IMR-90 (cell line): ENCODE measurements at regions not wholly inside any gene's neighbourhood (a gene's known extent, or its start where the extent isn't known, plus 50 kb on each side); places are given as distances from the start of the nearest gene placed in this dataset.

ENCODE experiments used
- ATAC-seq: fragments of 200-7000 bp; cut with Tn5 transposase; 2 replicates; pipeline ENCODE4 v1.9.1; 2020; ENCODE audit warnings: low read depth, mild to moderate bottlenecking, moderate library complexity
- BruUV-seq: library from RNA; stranded (reverse); fragments of 400-500 nt; replicated peaks from 2 replicates; lab custom pipeline; 2021; lab: Mats Ljungman, UMichigan
- CTCF ChIA-PET: fragments of 300-600 bp; formaldehyde crosslinking; extraction: SDS; loops from one replicate; lab custom pipeline; 2021; ENCODE audit warnings: antibody characterized with exemption; lab: Yijun Ruan, JAX
- POLR2A ChIA-PET: fragments of 300-600 bp; sonication (Branson Sonifier 250); formaldehyde crosslinking; loops from one replicate; lab custom pipeline; 2022; ENCODE audit warnings: antibody characterized with exemption; ENCODE audit not compliant: unreplicated experiment; lab: Charles Lee
- DNase-seq: peaks from one replicate; pipeline ENCODE4 v3.0.0; 2013
- H2AFZ ChIP-seq: replicated peaks from 2 replicates; pipeline ENCODE3; 2013; ENCODE audit warnings: low read length, mild to moderate bottlenecking; ENCODE audit not compliant: poor library complexity
- H2AK5ac ChIP-seq: 2 replicates; pipeline ENCODE4 v1.6.1; 2013; ENCODE audit warnings: low read depth, low read length, inconsistent platforms
- H2AK9ac ChIP-seq: replicated peaks from 2 replicates; pipeline ENCODE3; 2013; ENCODE audit warnings: mild to moderate bottlenecking, low read depth, low read length, moderate library complexity; ENCODE audit not compliant: poor library complexity
- H2BK120ac ChIP-seq: 2 replicates; pipeline ENCODE4 v1.6.1; 2013; ENCODE audit warnings: low read depth, low read length, inconsistent platforms
- H2BK15ac ChIP-seq: 3 replicates; pipeline ENCODE4 v1.6.1; 2013; ENCODE audit warnings: low read depth, low read length, inconsistent platforms
- H2BK20ac ChIP-seq: 2 replicates; pipeline ENCODE4 v1.6.1; 2013; ENCODE audit warnings: low read depth, mild to moderate bottlenecking, inconsistent platforms, low read length, moderate library complexity
- H2BK5ac ChIP-seq: 2 replicates; pipeline ENCODE4 v1.6.1; 2013; ENCODE audit warnings: mild to moderate bottlenecking, low read depth, low read length, inconsistent platforms; ENCODE audit not compliant: poor library complexity, severe bottlenecking
- H3K14ac ChIP-seq: replicated peaks from 2 replicates; pipeline ENCODE4 v1.6.1; 2013; ENCODE audit warnings: low read depth, low read length, inconsistent platforms
- H3K18ac ChIP-seq: 2 replicates; pipeline ENCODE4 v1.6.1; 2013; ENCODE audit warnings: low read depth, low read length, control low read depth
- H3K23ac ChIP-seq: 2 replicates; pipeline ENCODE4 v1.6.1; 2013; ENCODE audit warnings: low read depth, low read length, inconsistent platforms
- H3K27ac ChIP-seq: 2 replicates; pipeline ENCODE4 v1.5.1; 2013; ENCODE audit warnings: mild to moderate bottlenecking, control low read depth, low read length; ENCODE audit not compliant: insufficient read depth
- H3K27me3 ChIP-seq: 2 replicates; pipeline ENCODE4 v1.6.1; 2013; ENCODE audit warnings: low read length; ENCODE audit not compliant: control insufficient read depth, insufficient read depth
- H3K36me3 ChIP-seq: 2 replicates; pipeline ENCODE4 v1.6.1; 2013; ENCODE audit warnings: low read length, mixed read lengths; ENCODE audit not compliant: control insufficient read depth, insufficient read depth
- H3K4ac ChIP-seq: 2 replicates; pipeline ENCODE4 v1.6.1; 2013; ENCODE audit warnings: low read depth, low read length, inconsistent platforms
- H3K4me1 ChIP-seq: 2 replicates; pipeline ENCODE4 v1.6.1; 2013; ENCODE audit warnings: low read length, mixed read lengths; ENCODE audit not compliant: control insufficient read depth, insufficient read depth
- H3K4me2 ChIP-seq: 2 replicates; pipeline ENCODE4 v1.6.1; 2013; ENCODE audit warnings: low read depth, mild to moderate bottlenecking, control low read depth, low read length, moderate library complexity
- H3K4me3 ChIP-seq: 2 replicates; pipeline ENCODE4 v1.5.1; 2013; ENCODE audit warnings: low read depth, mild to moderate bottlenecking, control low read depth, low read length, moderate library complexity; ENCODE audit not compliant: insufficient read depth
- H3K56ac ChIP-seq: 2 replicates; pipeline ENCODE4 v1.6.1; 2013; ENCODE audit warnings: low read length, inconsistent platforms; ENCODE audit not compliant: insufficient read depth; ENCODE audit errors: extremely low read depth
- H3K79me1 ChIP-seq, 2 experiments: 2 replicates each; pipeline ENCODE4 v1.6.1; 2013; ENCODE audit warnings: low read length in 2 of 2, inconsistent platforms in 1 of 2, low read depth in 1 of 2
- H3K9ac ChIP-seq: 2 replicates; pipeline ENCODE4 v1.6.1; 2013; ENCODE audit warnings: low read depth, low read length, control low read depth
- H3K9me1 ChIP-seq: 2 replicates; pipeline ENCODE4 v1.6.1; 2013; ENCODE audit warnings: low read length, inconsistent platforms; ENCODE audit not compliant: insufficient read depth
- H3K9me3 ChIP-seq: 2 replicates; pipeline ENCODE4 v1.6.1; 2013; ENCODE audit warnings: low read length; ENCODE audit not compliant: control insufficient read depth, insufficient read depth
- H4K20me1 ChIP-seq: 2 replicates; pipeline ENCODE4 v1.6.1; 2013; ENCODE audit warnings: low read length, inconsistent platforms; ENCODE audit not compliant: insufficient read depth
- H4K5ac ChIP-seq: 2 replicates; pipeline ENCODE4 v1.6.1; 2013; ENCODE audit warnings: mild to moderate bottlenecking, low read depth, low read length, control low read depth
- H4K8ac ChIP-seq, 2 experiments: 2 replicates each; pipeline ENCODE4 v1.6.1; 2013; ENCODE audit warnings: low read depth in 2 of 2, low read length in 2 of 2, control low read depth in 1 of 2, inconsistent platforms in 1 of 2
- H4K91ac ChIP-seq: 2 replicates; pipeline ENCODE4 v1.6.1; 2013; ENCODE audit warnings: low read depth, low read length, inconsistent platforms; ENCODE audit not compliant: insufficient read depth
- BHLHE40 ChIP-seq: fragments of 150-350 bp; IDR thresholded peaks from 2 replicates; pipeline ENCODE4 v1.6.1; 2016; ENCODE audit warnings: mild to moderate bottlenecking, low read depth, low read length
- CEBPB ChIP-seq: IDR thresholded peaks from 2 replicates; pipeline ENCODE4 v1.6.1; 2012; ENCODE audit warnings: low read depth, low read length, improper control_type of control experiment
- CHD1 ChIP-seq: IDR thresholded peaks from 2 replicates; pipeline ENCODE4 v1.6.1; 2012; ENCODE audit warnings: low read depth, low read length, improper control_type of control experiment
- CTCF ChIP-seq: conservative IDR thresholded peaks from 2 replicates; pipeline ENCODE4 v1.5.1; 2012; ENCODE audit warnings: mild to moderate bottlenecking, low read depth, low read length, improper control_type of control experiment
- ELK1 ChIP-seq: fragments of 150-350 bp; IDR thresholded peaks from 2 replicates; pipeline ENCODE4 v1.6.1; 2016; ENCODE audit warnings: low read depth, mild to moderate bottlenecking, low read length, moderate library complexity, borderline replicate concordance
- FOS ChIP-seq: fragments of 150-350 bp; IDR thresholded peaks from 2 replicates; pipeline ENCODE4 v1.6.1; 2016; ENCODE audit warnings: low read depth, low read length
- MAZ ChIP-seq: IDR thresholded peaks from 2 replicates; pipeline ENCODE4 v1.6.1; 2012; ENCODE audit warnings: low read depth, mild to moderate bottlenecking, low read length, improper control_type of control experiment, moderate library complexity, borderline replicate concordance
- MXI1 ChIP-seq: IDR thresholded peaks from 2 replicates; pipeline ENCODE4 v1.6.1; 2012; ENCODE audit warnings: low read depth, mild to moderate bottlenecking, low read length, moderate library complexity, borderline replicate concordance
- NFE2L2 ChIP-seq: fragments of 150-350 bp; IDR thresholded peaks from 2 replicates; pipeline ENCODE4 v1.6.1; 2016; ENCODE audit warnings: low read depth, mild to moderate bottlenecking, low read length
- POLR2A ChIP-seq: IDR thresholded peaks from 2 replicates; pipeline ENCODE4 v1.6.1; 2012; ENCODE audit warnings: mild to moderate bottlenecking, low read depth, low read length
- RAD21 ChIP-seq: IDR thresholded peaks from 2 replicates; pipeline ENCODE4 v1.6.1; 2012; ENCODE audit warnings: low read length, improper control_type of control experiment
- RCOR1 ChIP-seq: IDR thresholded peaks from 2 replicates; pipeline ENCODE4 v1.6.1; 2012; ENCODE audit warnings: mild to moderate bottlenecking, low read length, improper control_type of control experiment; ENCODE audit not compliant: insufficient replicate concordance
- RFX5 ChIP-seq: IDR thresholded peaks from 2 replicates; pipeline ENCODE4 v1.8.0; 2012; ENCODE audit warnings: low read depth, mild to moderate bottlenecking, low read length, moderate library complexity
- SMC3 ChIP-seq: fragments of 150-350 bp; IDR thresholded peaks from 2 replicates; pipeline ENCODE4 v1.6.1; 2016; ENCODE audit warnings: low read depth, mild to moderate bottlenecking, antibody characterized with exemption, low read length, moderate library complexity
- USF2 ChIP-seq: fragments of 150-350 bp; IDR thresholded peaks from 2 replicates; pipeline ENCODE4 v1.6.1; 2017; ENCODE audit warnings: mild to moderate bottlenecking, antibody characterized with exemption, low read length, low read depth
- WGBS, 2 experiments: methylation state at CpG; one replicate each; pipeline versions ENCODE4 v1.1.5 to v1.1.7; 2013; ENCODE audit warnings: missing lambda C conversion rate in 2 of 2; ENCODE audit not compliant: insufficient read length in 1 of 2; ENCODE audit errors: extremely low coverage in 2 of 2; 5-methylcytosine and 5-hydroxymethylcytosine counted together
- dilution Hi-C: fragments of 300-500 bp; cut with HindIII; formaldehyde crosslinking; loops from one replicate; pipeline ENCODE4 v1.14.3; 2018; ENCODE audit warnings: low sequenced_read_pairs; ENCODE audit not compliant: unreplicated experiment
- in situ Hi-C: fragments of 300-500 bp; cut with MboI; formaldehyde crosslinking; loops from 3 replicates; pipeline ENCODE4 v1.14.3; 2019; ENCODE audit warnings: low sequenced_read_pairs, inconsistent platforms, mixed read lengths
- intact Hi-C: fragments of 100-400 bp; cut with micrococcal nuclease; formaldehyde crosslinking; loops from 2 replicates; pipeline ENCODE4 v1.10.0; 2022

GRCh38 chr13:76523740-76524340, 362.4 kb downstream of the KCTD12 start:
- Histone ChIP-seq H3K56ac (no peak overlapping the region), H3K27ac (no peak overlapping the region), H3K27me3 (no peaks in the 10 kb centered on the region), H3K36me3 (no peaks in the 10 kb centered on the region), H2BK5ac (no peak overlapping the region), H4K20me1 (no peaks in the 10 kb centered on the region), H2BK20ac (no peak overlapping the region), H3K9me1 (no peaks in the 10 kb centered on the region), H3K23ac (no peak overlapping the region), H3K14ac (no peak overlapping the region), H2AK5ac (no peak overlapping the region), H4K5ac (no peak overlapping the region), H2BK15ac (no peak overlapping the region), H3K4me2 (no peak overlapping the region), H3K18ac (no peak overlapping the region), H3K4ac (no peak overlapping the region), H3K4me1 (peaks cover 2% of the 10 kb centered on the region; the same call in 1 of the 2 replicates), H2AFZ (no peak overlapping the region), H3K9me3 (no peaks in the 10 kb centered on the region), H3K79me1 (no peaks in the 10 kb centered on the region), H3K4me3 (no peak overlapping the region), H4K8ac (no peak overlapping the region), H4K91ac (no peak overlapping the region), H2AK9ac (no peak overlapping the region), H2BK120ac (no peak overlapping the region), H3K9ac (no peak overlapping the region)
- DNase-seq (no peak), ATAC-seq (no peak)
- dilution Hi-C loops (no loop called here), intact Hi-C loops (no loop called here), in situ Hi-C loops (no loop called here)
- no TSS peak for BruUV-seq
- WGBS, 2 experiments = no CpG with 5 or more reads among the region's 2 CpGs
- CTCF ChIA-PET = no interaction called here
- TF ChIP-seq FOS (no peak), BHLHE40 (no peak), RFX5 (no peak), SMC3 (no peak), CTCF (no peak), MAZ (no peak), MXI1 (no peak), CEBPB (no peak), POLR2A (no peak), ELK1 (no peak), RCOR1 (no peak), RAD21 (no peak), CHD1 (no peak), USF2 (no peak), NFE2L2 (no peak)
- POLR2A ChIA-PET = no interaction called here
